Activated effector memory CD4-positive, alpha-beta T cell treated with anti-CD3 and anti-CD28 coated beads, Interleukin-2, amount 50 U/mL, for 16 hours (primary cell): ENCODE measurements at regions not wholly inside any gene's neighbourhood (a gene's known extent, or its start where the extent isn't known, plus 50 kb on each side); places are given as distances from the start of the nearest gene placed in this dataset.
"Not testable (repeated sequence)": the region's sequence is repeated elsewhere in the genome, so short reads cannot be mapped to it uniquely, and the experiment has no call there.

Experiments used
- DNase-seq: peaks from one replicate; pipeline ENCODE4 v3.0.0-alpha.2; 2020

- not testable (repeated sequence) for DNase-seq
These were observed 188.2 kb upstream of the PLGLB2 start for GRCh38 chr2:87559735-87560134.

- not testable (repeated sequence) for DNase-seq
These were observed 182.8 kb upstream of the PLGLB2 start for GRCh38 chr2:87565116-87565515.

GRCh38 chr2:87566531-87566930 lies 181.4 kb upstream of the PLGLB2 start:
- not testable (repeated sequence) for DNase-seq

GRCh38 chr2:87567093-87567492 lies 180.8 kb upstream of the PLGLB2 start:
- DNase-seq = not testable (repeated sequence)

GRCh38 chr2:87567912-87568311 lies 180.0 kb upstream of the PLGLB2 start:
- DNase-seq = not testable (repeated sequence)

GRCh38 chr2:87568554-87569278 lies 179.2 kb upstream of the PLGLB2 start:
- not testable (repeated sequence) for DNase-seq

- not testable (repeated sequence) for DNase-seq
These were observed 178.0 kb upstream of the PLGLB2 start for GRCh38 chr2:87569689-87570397.

GRCh38 chr2:87571889-87572465 lies 175.9 kb upstream of the PLGLB2 start:
- DNase-seq = not testable (repeated sequence)

- DNase-seq = not testable (repeated sequence)
These were observed 175.0 kb upstream of the PLGLB2 start for GRCh38 chr2:87572906-87573305.

- DNase-seq = not testable (repeated sequence)
These were observed 174.3 kb upstream of the PLGLB2 start for GRCh38 chr2:87573386-87574192.

- not testable (repeated sequence) for DNase-seq
These were observed 173.4 kb upstream of the PLGLB2 start for GRCh38 chr2:87574193-87575119.

- not testable (repeated sequence) for DNase-seq
These were observed 172.7 kb upstream of the PLGLB2 start for GRCh38 chr2:87575138-87575537.

GRCh38 chr2:87577358-87577757 lies 170.5 kb upstream of the PLGLB2 start:
- DNase-seq = not testable (repeated sequence)

GRCh38 chr2:87582152-87582551 lies 165.7 kb upstream of the PLGLB2 start:
- not testable (repeated sequence) for DNase-seq

GRCh38 chr2:87582579-87582978 lies 165.3 kb upstream of the PLGLB2 start:
- DNase-seq = not testable (repeated sequence)

- not testable (repeated sequence) for DNase-seq
These were observed 164.5 kb upstream of the PLGLB2 start for GRCh38 chr2:87583370-87583769.

GRCh38 chr2:87583803-87584202 lies 164.1 kb upstream of the PLGLB2 start:
- not testable (repeated sequence) for DNase-seq

GRCh38 chr2:87584268-87584906 lies 163.5 kb upstream of the PLGLB2 start:
- DNase-seq = not testable (repeated sequence)

GRCh38 chr2:87587934-87588333 lies 160.0 kb upstream of the PLGLB2 start:
- not testable (repeated sequence) for DNase-seq

- DNase-seq = not testable (repeated sequence)
These were observed 154.9 kb upstream of the PLGLB2 start for GRCh38 chr2:87592974-87593373.
